Neural crest cell (in vitro differentiated cells): ENCODE measurements at regions not wholly inside any gene's neighbourhood (a gene's known extent, or its start where the extent isn't known, plus 50 kb on each side); places are given as distances from the start of the nearest gene placed in this dataset.

Experiments
- DNase-seq: peaks from one replicate; pipeline ENCODE4 v3.0.0; 2021; ENCODE audit warnings: low read depth, mixed read lengths, low spot score
- H3K27ac Mint-ChIP-seq: one replicate; pipeline ENCODE4 v1.8.0; 2021; ENCODE audit warnings: mild to moderate bottlenecking, mixed read lengths; ENCODE audit not compliant: unreplicated experiment
- H3K27me3 Mint-ChIP-seq: 2 replicates; pipeline ENCODE4 v1.8.0; 2021; ENCODE audit warnings: low read depth, mild to moderate bottlenecking, mixed read lengths
- H3K36me3 Mint-ChIP-seq: 2 replicates; pipeline ENCODE4 v1.8.0; 2021; ENCODE audit warnings: low read depth, mild to moderate bottlenecking, mixed read lengths
- H3K4me1 Mint-ChIP-seq: 2 replicates; pipeline ENCODE4 v1.8.0; 2021; ENCODE audit warnings: mixed read lengths
- H3K4me3 Mint-ChIP-seq: one replicate; pipeline ENCODE4 v1.8.0; 2021; ENCODE audit warnings: mild to moderate bottlenecking, mixed read lengths
- H3K9me3 Mint-ChIP-seq: 2 replicates; pipeline ENCODE4 v1.8.0; 2021; ENCODE audit warnings: mixed read lengths
- CTCF ChIP-seq: fragments of 200-600 bp; sonication (generic); conservative IDR thresholded peaks from 2 replicates; pipeline ENCODE4 v1.5.0; 2021; ENCODE audit warnings: antibody characterized with exemption, mild to moderate bottlenecking

- Mint-ChIP-seq H3K36me3 (peaks cover 6% of the 10 kb centered on the region), H3K4me1 (no peaks in the 10 kb centered on the region), H3K27me3 (no peaks in the 10 kb centered on the region), H3K9me3 (peaks cover 5% of the 10 kb centered on the region), H3K27ac (no peak overlapping the region), H3K4me3 (no peak overlapping the region)
- no peak for TF ChIP-seq CTCF
- DNase-seq = no peak
Observed at GRCh38 chr6:9522101-9522500, 892.8 kb downstream of the TFAP2A start.

- H3K4me1 Mint-ChIP-seq = no peaks in the 10 kb centered on the region
- DNase-seq = no peak
- H3K36me3 Mint-ChIP-seq = peaks cover 6% of the 10 kb centered on the region
- peaks cover 4% of the 10 kb centered on the region for H3K9me3 Mint-ChIP-seq
- no peaks in the 10 kb centered on the region for H3K27me3 Mint-ChIP-seq
- TF ChIP-seq CTCF = no peak
- H3K27ac Mint-ChIP-seq = no peak overlapping the region
- H3K4me3 Mint-ChIP-seq = no peak overlapping the region
Observed at GRCh38 chr6:9521152-9521530, 893.7 kb downstream of the TFAP2A start.

- Mint-ChIP-seq H3K4me1 (no peaks in the 10 kb centered on the region), H3K4me3 (no peak overlapping the region), H3K27me3 (no peaks in the 10 kb centered on the region), H3K36me3 (peaks cover 3% of the 10 kb centered on the region), H3K27ac (no peak overlapping the region), H3K9me3 (no peaks in the 10 kb centered on the region)
- no peak for TF ChIP-seq CTCF
- no peak for DNase-seq
Observed at GRCh38 chr6:9520417-9521151, 894.3 kb downstream of the TFAP2A start.

- Mint-ChIP-seq H3K9me3 (no peaks in the 10 kb centered on the region), H3K27me3 (no peaks in the 10 kb centered on the region), H3K4me3 (no peak overlapping the region), H3K4me1 (no peaks in the 10 kb centered on the region), H3K36me3 (no peaks in the 10 kb centered on the region), H3K27ac (no peak overlapping the region)
- DNase-seq = no peak
- no peak for TF ChIP-seq CTCF
Observed at GRCh38 chr6:9518431-9518830, 896.4 kb downstream of the TFAP2A start.

- no peaks in the 10 kb centered on the region for H3K4me1 Mint-ChIP-seq
- no peaks in the 10 kb centered on the region for H3K36me3 Mint-ChIP-seq
- no peak overlapping the region for H3K4me3 Mint-ChIP-seq
- peaks cover under 1% of the 10 kb centered on the region for H3K9me3 Mint-ChIP-seq
- no peak for DNase-seq
- TF ChIP-seq CTCF = no peak
- no peaks in the 10 kb centered on the region for H3K27me3 Mint-ChIP-seq
- H3K27ac Mint-ChIP-seq = no peak overlapping the region
Observed at GRCh38 chr6:9517806-9518205, 897.1 kb downstream of the TFAP2A start.
